ENCODE measurements at regions not wholly inside any gene's neighbourhood (a gene's known extent, or its start where the extent isn't known, plus 50 kb on each side); places are given as distances from the start of the nearest gene placed in this dataset.
A peak's percentile ranks its signal among the peaks of the same experiment; 100 is the strongest.

DNA sequence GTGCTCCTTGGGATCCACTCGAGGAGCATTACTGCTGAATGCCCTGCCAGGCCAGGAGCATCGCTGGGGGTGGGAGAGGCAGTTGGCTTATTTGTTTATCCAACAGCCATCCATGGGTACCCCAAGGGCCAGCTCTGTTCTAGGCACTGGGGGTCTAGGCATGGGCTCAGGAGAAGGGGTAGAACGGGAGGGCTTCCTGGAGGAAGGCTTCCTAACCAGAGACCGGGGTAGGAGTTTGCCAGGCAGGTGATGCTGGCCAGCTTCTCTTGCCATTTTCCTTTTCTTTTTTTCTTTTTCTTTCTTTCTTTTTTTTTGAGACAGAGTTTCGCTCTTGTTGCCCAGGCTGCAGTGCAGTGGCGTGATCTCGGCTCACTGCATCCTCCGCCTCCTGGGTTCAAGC is 241.0 kb downstream of the SEC14L1 start:
- TF ChIP-seq, protein P1, sequence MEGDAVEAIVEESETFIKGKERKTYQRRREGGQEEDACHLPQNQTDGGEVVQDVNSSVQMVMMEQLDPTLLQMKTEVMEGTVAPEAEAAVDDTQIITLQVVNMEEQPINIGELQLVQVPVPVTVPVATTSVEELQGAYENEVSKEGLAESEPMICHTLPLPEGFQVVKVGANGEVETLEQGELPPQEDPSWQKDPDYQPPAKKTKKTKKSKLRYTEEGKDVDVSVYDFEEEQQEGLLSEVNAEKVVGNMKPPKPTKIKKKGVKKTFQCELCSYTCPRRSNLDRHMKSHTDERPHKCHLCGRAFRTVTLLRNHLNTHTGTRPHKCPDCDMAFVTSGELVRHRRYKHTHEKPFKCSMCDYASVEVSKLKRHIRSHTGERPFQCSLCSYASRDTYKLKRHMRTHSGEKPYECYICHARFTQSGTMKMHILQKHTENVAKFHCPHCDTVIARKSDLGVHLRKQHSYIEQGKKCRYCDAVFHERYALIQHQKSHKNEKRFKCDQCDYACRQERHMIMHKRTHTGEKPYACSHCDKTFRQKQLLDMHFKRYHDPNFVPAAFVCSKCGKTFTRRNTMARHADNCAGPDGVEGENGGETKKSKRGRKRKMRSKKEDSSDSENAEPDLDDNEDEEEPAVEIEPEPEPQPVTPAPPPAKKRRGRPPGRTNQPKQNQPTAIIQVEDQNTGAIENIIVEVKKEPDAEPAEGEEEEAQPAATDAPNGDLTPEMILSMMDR (IDR thresholded peaks at IDR 0.05; ENCODE audit: low read depth, low read length): no peak
- POLR2A ChIA-PET: interaction anchor here (0.8 kb wide), 1 partner anchor 44 kb away, joined by 3 read pairs; no protein-coding TSS in a partner anchor
- Histone ChIP-seq H3K27ac (ENCODE audit: low read depth, low read length) (peak overlapping the region; percentile 57), H3K9me3 (ENCODE audit: control insufficient read depth, insufficient read depth, low read length) (no peaks in the 10 kb centered on the region), H3K27me3 (ENCODE audit: control insufficient read depth, insufficient read depth, low read length) (no peaks in the 10 kb centered on the region), H3K4me3 (ENCODE audit: low read depth, low read length) (no peak overlapping the region)
- CTCF ChIA-PET: no interaction called here
- no peak for DNase-seq (ENCODE audit: low read depth, low spot score)

DNA sequence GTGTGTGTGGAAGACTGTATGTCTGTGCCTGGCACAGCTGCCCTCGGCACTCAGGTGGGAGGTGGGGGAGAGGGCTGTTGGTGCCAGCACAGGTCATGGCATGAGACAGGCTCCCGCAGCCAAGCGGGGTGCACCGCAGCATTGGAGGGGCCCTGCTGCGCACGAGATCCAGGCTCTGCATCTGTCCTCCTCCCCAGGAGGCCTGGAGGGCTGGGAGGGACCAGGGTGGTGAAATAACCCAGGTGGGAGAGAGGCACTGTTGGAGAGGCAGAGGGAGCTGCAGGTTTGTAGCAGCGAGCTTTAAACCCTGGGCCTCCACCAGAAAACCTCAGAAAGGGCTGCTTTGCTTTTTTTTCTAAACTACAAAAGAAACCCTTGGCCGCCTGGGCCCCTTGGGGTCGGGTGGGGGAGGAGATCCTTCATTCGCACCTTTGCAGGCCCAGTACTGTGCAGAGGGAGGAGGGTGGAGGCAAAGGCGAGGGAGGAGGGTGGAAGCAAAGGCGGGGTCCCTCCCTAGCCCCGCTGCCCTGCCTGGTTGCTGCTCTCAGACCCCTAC is 241.7 kb downstream of the SEC14L1 start:
- peak overlapping the region; percentile 86 for H3K27ac ChIP-seq (ENCODE audit: low read depth, low read length)
- no peaks in the 10 kb centered on the region for H3K27me3 ChIP-seq (ENCODE audit: control insufficient read depth, insufficient read depth, low read length)
- CTCF ChIA-PET: interaction anchor here (1.1 to 1.6 kb wide), 2 partner anchors 47 to 52 kb away, joined by 4 to 5 read pairs; no protein-coding TSS in a partner anchor
- peak overlapping the region; percentile 31; the same call in 1 of the 2 replicates for H3K4me3 ChIP-seq (ENCODE audit: low read depth, low read length)
- no peaks in the 10 kb centered on the region for H3K9me3 ChIP-seq (ENCODE audit: control insufficient read depth, insufficient read depth, low read length)
- POLR2A ChIA-PET: interaction anchor here (0.8 to 1.6 kb wide), 8 partner anchors 8 to 62 kb away, joined by 3 to 9 read pairs (median 5); no protein-coding TSS in a partner anchor
- TF ChIP-seq, protein P1 (IDR thresholded peaks at IDR 0.05; ENCODE audit: low read depth, low read length): no peak
- no peak for DNase-seq (ENCODE audit: low read depth, low spot score)

DNA sequence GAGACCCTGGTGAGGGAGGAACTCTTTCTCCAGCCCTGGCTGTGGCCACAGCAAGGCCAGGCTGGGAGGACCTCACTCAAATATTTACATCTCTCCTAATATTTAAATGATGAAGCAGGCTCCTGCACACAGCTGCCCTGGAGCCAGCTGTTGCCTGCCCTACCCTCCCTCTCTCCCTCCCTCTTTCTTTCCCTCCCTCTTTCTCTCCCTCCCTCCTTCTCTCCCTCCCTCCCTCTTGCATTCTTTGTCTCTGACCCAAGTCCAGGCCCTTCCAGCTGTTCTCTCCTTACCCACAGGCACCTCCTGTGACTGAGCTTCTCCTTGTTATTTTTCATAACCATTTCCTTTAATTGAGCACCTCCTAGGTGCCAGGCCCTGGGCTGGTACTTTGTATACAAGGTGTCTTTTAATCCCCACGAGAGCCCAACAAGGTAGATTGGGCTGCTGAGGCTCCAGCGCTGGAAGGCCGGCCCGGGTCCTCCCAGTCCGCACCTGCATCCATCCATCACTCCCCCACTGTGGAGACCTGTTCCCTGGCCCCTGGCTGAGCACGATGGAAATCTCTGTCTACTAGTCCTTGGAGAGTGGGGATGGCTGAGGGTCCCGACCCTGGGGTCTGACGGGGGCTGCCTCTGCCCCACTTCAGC is 242.3 kb downstream of the SEC14L1 start:
- Histone ChIP-seq H3K27ac (ENCODE audit: low read depth, low read length) (peak overlapping the region; percentile 86), H3K4me3 (ENCODE audit: low read depth, low read length) (no peak overlapping the region), H3K27me3 (ENCODE audit: control insufficient read depth, insufficient read depth, low read length) (no peaks in the 10 kb centered on the region), H3K9me3 (ENCODE audit: control insufficient read depth, insufficient read depth, low read length) (no peaks in the 10 kb centered on the region)
- peak; percentile 80 for DNase-seq (ENCODE audit: low read depth, low spot score)
- ChIA-PET POLR2A (interaction anchor here (0.6 to 1.6 kb wide), 9 partner anchors 8 to 128 kb away, joined by 3 to 9 read pairs (median 5); no protein-coding TSS in a partner anchor), CTCF (interaction anchor here (1.1 to 1.6 kb wide), 2 partner anchors 47 to 52 kb away, joined by 4 to 5 read pairs; no protein-coding TSS in a partner anchor)
- TF ChIP-seq, protein P1 (IDR thresholded peaks at IDR 0.05; ENCODE audit: low read depth, low read length): no peak

DNA sequence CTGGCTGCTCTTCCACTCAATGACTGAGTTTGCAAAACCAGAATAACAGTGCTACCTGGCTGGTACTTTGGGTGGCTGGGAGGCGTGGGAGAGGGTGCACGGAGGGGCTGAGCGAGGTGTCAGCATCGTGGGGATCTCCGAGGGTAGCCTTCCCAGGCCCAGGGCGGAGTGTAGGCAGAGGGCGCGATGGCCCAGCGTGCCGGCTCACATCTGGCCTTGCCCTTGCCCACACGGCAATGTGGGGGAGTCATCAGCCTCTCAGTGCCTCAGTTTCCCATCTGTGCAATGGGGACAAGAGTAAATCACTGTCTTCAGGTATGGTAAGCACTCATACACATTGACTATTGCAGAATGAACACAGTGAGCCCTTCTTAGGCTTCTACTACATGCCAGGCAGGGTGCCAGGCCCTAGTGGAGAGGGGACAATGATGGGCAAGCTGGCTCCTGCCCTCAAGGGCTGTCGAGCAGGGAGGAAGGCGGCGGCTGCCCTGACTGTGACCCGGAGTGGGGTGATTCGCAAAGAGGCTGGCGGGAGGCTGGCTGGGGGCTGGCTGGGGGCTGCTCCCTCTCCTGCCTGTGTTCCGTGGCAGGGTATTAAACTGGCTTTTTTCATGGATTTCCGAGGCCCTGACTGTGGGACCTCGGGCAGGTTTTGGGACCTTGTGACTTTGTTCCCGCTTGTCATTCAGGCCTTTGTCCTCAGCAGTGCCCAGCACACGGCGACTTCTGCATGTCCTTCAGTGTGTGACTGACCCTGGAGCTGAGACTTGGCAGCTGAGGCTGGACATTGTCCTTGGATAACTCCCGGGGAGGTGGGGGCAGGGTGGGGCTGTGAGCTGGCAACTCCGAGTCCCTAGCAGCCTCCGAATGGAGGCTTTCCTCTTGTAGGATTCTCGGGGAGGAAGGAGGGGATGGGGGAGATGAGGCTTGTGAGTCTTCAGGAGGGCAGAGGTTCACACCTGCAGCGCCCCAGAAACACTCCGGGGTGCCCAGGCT is 243.1 kb downstream of the SEC14L1 start:
- no peak for DNase-seq (ENCODE audit: low read depth, low spot score)
- Histone ChIP-seq H3K9me3 (ENCODE audit: control insufficient read depth, insufficient read depth, low read length) (no peaks in the 10 kb centered on the region), H3K4me3 (ENCODE audit: low read depth, low read length) (no peak overlapping the region), H3K27me3 (ENCODE audit: control insufficient read depth, insufficient read depth, low read length) (no peaks in the 10 kb centered on the region), H3K27ac (ENCODE audit: low read depth, low read length) (peak overlapping the region; percentile 78)
- TF ChIP-seq, protein P1 (IDR thresholded peaks at IDR 0.05; ENCODE audit: low read depth, low read length): no peak
- ChIA-PET CTCF (interaction anchor here (1.1 to 1.6 kb wide), 2 partner anchors 46 to 53 kb away, joined by 4 to 5 read pairs; no protein-coding TSS in a partner anchor), POLR2A (interaction anchor here (0.6 to 1.6 kb wide), 6 partner anchors 7 to 129 kb away, joined by 3 to 9 read pairs (median 5); no protein-coding TSS in a partner anchor)
